IPS DF 19.7 (cell line): ENCODE measurements at regions not wholly inside any gene's neighbourhood (a gene's known extent, or its start where the extent isn't known, plus 50 kb on each side); places are given as distances from the start of the nearest gene placed in this dataset.
"Not testable (repeated sequence)": the region's sequence is repeated elsewhere in the genome, so short reads cannot be mapped to it uniquely, and the experiment has no call there.

Experiments
- DNase-seq: peaks from one replicate; pipeline ENCODE4 v3.0.0-alpha.2; 2013; ENCODE audit warnings: low read depth, low spot score

- peak; percentile 68 for DNase-seq
These were observed 918.0 kb downstream of the AACS start for GRCh38 chr12:125983094-125983783.

GRCh38 chr12:125983784-125984500, 918.7 kb downstream of the AACS start:
- peak; percentile 45 for DNase-seq

- DNase-seq, result no peak
These were observed 923.3 kb downstream of the AACS start for GRCh38 chr12:125988545-125988944.

GRCh38 chr12:125989696-125990095, 924.5 kb downstream of the AACS start:
- DNase-seq, result no peak

GRCh38 chr12:125996443-125996842, 931.2 kb downstream of the AACS start:
- DNase-seq, result no peak

GRCh38 chr12:125999628-126000027, 934.4 kb downstream of the AACS start:
- no peak for DNase-seq

- no peak for DNase-seq
These were observed 954.1 kb downstream of the AACS start for GRCh38 chr12:126019385-126019784.

GRCh38 chr12:126021675-126022074, 956.4 kb downstream of the AACS start:
- DNase-seq, result no peak

- DNase-seq, result no peak
These were observed 962.6 kb downstream of the AACS start for GRCh38 chr12:126027825-126028224.

GRCh38 chr12:126030573-126030972, 965.3 kb downstream of the AACS start:
- DNase-seq, result no peak

- DNase-seq, result peak; percentile 7
These were observed 968.5 kb downstream of the AACS start for GRCh38 chr12:126033751-126034150.

- DNase-seq, result no peak
These were observed 971.1 kb downstream of the AACS start for GRCh38 chr12:126036348-126036747.

- DNase-seq, result no peak
These were observed 973.2 kb downstream of the AACS start for GRCh38 chr12:126038434-126038833.

GRCh38 chr12:126040307-126040706, 975.1 kb downstream of the AACS start:
- DNase-seq, result no peak

GRCh38 chr12:126042286-126042685, 977.1 kb downstream of the AACS start:
- no peak for DNase-seq

GRCh38 chr12:126049501-126049900, 984.3 kb downstream of the AACS start:
- not testable (repeated sequence) for DNase-seq

- no peak for DNase-seq
These were observed 986.4 kb downstream of the AACS start for GRCh38 chr12:126051611-126052107.

- no peak for DNase-seq
These were observed 990.3 kb downstream of the AACS start for GRCh38 chr12:126055521-126055920.

GRCh38 chr12:126061777-126062176, 996.5 kb downstream of the AACS start:
- DNase-seq, result no peak

- DNase-seq, result no peak
These were observed 998.8 kb downstream of the AACS start for GRCh38 chr12:126064028-126064427.

- no peak for DNase-seq
These were observed 1002.5 kb downstream of the AACS start for GRCh38 chr12:126067626-126068329.

- DNase-seq, result peak; percentile 38
These were observed 1004.4 kb downstream of the AACS start for GRCh38 chr12:126069549-126070165.
